Nephron (organoid): ENCODE measurements at regions not wholly inside any gene's neighbourhood (a gene's known extent, or its start where the extent isn't known, plus 50 kb on each side); places are given as distances from the start of the nearest gene placed in this dataset.

Source experiments
- H3K27ac Mint-ChIP-seq, 3 experiments: 2 replicates each; pipeline ENCODE4 v1.8.0; 2020; ENCODE audit warnings: mixed read lengths in 3 of 3, mild to moderate bottlenecking in 2 of 3, moderate library complexity in 1 of 3
- H3K27me3 Mint-ChIP-seq: 2 replicates; pipeline ENCODE4 v1.8.0; 2021; ENCODE audit warnings: low read depth, mild to moderate bottlenecking, moderate library complexity, mixed read lengths
- H3K36me3 Mint-ChIP-seq: 2 replicates; pipeline ENCODE4 v1.8.0; 2020; ENCODE audit warnings: low read depth, mixed read lengths
- H3K4me1 Mint-ChIP-seq: 2 replicates; pipeline ENCODE4 v1.8.0; 2020; ENCODE audit warnings: mixed read lengths
- H3K4me3 Mint-ChIP-seq, 3 experiments: 2 replicates each; pipeline ENCODE4 v1.8.0; 2020; ENCODE audit warnings: mild to moderate bottlenecking in 3 of 3, mixed read lengths in 3 of 3, moderate library complexity in 2 of 3
- H3K9me3 Mint-ChIP-seq: 2 replicates; pipeline ENCODE4 v1.8.0; 2020; ENCODE audit warnings: mixed read lengths
- CTCF ChIP-seq, 3 experiments: fragments of 200-600 bp; sonication (generic); IDR thresholded peaks; one replicate each; pipeline ENCODE4 v1.5.0; 2021; ENCODE audit warnings: antibody characterized with exemption in 3 of 3; ENCODE audit not compliant: unreplicated experiment in 3 of 3

DNA sequence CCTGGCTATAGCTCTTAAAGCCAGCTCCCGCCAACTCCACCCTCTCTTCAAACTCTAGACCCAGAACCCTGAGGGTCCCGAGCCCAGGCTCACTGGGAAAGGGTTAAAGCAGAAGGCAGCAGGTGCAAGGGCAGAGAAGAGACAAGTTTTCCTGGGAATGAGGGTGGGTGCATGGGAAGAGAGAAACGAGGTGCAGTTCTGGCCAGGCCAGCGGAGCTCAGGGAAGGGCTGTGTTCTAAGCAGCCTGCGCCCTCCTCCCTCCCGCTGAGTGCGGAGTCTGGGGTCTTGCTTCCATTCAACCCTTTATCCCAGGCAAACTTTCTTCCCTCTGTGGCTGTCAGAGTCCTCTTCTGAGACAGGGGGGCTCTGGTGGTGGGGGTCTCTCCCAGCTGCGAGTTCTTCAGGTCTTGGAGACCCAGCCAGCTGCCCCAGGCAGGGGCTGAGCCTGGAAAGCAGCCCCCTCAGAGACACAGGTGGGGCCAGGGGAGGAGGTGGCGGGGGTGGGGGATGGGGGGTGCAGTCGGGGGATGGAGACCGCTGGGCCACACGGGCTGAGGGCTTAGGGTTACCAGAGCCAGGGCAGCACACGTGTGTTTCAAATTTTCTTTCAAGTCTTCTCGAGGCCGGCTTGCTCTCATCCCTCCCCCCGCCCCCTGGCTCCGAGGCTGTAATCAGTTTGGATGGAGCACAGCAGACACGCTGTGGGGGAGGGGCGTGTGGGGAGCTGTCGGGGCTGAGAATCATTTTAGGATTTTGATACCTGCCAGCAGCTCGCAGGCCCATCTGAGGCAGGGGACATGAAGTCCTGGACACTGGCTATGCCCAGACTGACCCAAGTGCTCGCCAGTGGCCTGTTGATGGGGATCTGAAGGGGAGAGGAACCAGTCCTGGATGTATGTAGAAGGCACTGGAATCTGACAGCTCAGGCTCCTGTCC lies 169.6 kb upstream of the SMIM23 start:
- peak overlapping the region in 2 of 3 experiments; percentile 23 to 69 for H3K27ac Mint-ChIP-seq
- no peak overlapping the region for H3K4me3 Mint-ChIP-seq
- no peak for TF ChIP-seq CTCF (IDR thresholded peaks at IDR 0.05; ENCODE audit: unreplicated experiment in 3 of 3)
- no peaks in the 10 kb centered on the region for H3K9me3 Mint-ChIP-seq
- H3K36me3 Mint-ChIP-seq, result no peaks in the 10 kb centered on the region
- H3K4me1 Mint-ChIP-seq, result peaks cover 25% of the 10 kb centered on the region
- H3K27me3 Mint-ChIP-seq, result peaks cover 32% of the 10 kb centered on the region

- peaks cover 40% of the 10 kb centered on the region for H3K27me3 Mint-ChIP-seq
- no peak overlapping the region for H3K27ac Mint-ChIP-seq
- H3K36me3 Mint-ChIP-seq, result no peaks in the 10 kb centered on the region
- no peaks in the 10 kb centered on the region for H3K9me3 Mint-ChIP-seq
- TF ChIP-seq CTCF (IDR thresholded peaks at IDR 0.05; ENCODE audit: unreplicated experiment in 3 of 3), result no peak
- H3K4me1 Mint-ChIP-seq, result peaks cover 19% of the 10 kb centered on the region
- no peak overlapping the region for H3K4me3 Mint-ChIP-seq
Measured at GRCh38 chr5:171617266-171617665, 168.4 kb upstream of the SMIM23 start.

DNA sequence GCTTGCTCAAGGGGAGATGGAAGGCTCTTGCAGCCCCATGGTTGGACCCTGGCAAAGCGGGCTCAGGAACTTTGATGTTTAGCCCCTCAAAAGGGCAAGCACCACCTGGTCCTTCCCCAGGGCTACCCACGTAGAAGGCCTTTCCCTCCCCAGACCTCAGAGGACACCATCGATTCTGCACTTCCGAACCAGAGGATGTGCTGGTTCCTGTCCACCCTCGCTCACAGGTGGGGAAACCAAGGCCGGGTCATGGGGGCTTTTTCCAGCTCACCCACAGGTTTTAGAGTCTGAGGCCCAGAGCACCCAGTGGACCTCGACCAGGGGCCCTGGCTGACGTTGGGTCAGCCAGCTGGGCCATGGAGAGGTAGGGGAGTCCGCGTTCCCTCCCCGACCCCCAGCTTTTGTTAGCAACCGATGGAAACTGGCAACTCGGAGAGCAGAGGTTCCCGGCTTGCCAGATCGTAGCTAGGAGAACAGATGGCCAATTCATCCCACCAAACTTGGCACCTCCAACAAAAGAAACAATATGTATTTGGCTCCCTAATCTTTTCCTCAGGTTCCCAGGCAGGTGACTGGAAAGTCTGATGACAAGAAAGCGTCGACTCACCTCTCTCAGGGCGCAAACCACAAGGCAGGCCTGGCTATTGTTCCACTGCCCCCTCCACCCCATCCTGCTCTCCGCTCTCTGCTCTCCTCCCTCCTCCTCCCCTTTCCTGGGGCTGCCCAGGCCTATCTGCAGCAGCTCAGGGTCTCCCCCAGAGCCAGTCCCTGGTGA lies 167.6 kb upstream of the SMIM23 start:
- Mint-ChIP-seq H3K27me3 (peaks cover 42% of the 10 kb centered on the region), H3K36me3 (no peaks in the 10 kb centered on the region)
- TF ChIP-seq CTCF (IDR thresholded peaks at IDR 0.05; ENCODE audit: unreplicated experiment in 3 of 3), result no peak

GRCh38 chr5:171619196-171619595 lies 166.4 kb upstream of the SMIM23 start:
- no peak overlapping the region for H3K4me3 Mint-ChIP-seq
- no peak for TF ChIP-seq CTCF (IDR thresholded peaks at IDR 0.05; ENCODE audit: unreplicated experiment in 3 of 3)
- H3K36me3 Mint-ChIP-seq, result no peaks in the 10 kb centered on the region
- no peaks in the 10 kb centered on the region for H3K9me3 Mint-ChIP-seq
- H3K4me1 Mint-ChIP-seq, result peaks cover 22% of the 10 kb centered on the region
- H3K27ac Mint-ChIP-seq, result no peak overlapping the region
- peaks cover 38% of the 10 kb centered on the region for H3K27me3 Mint-ChIP-seq

More for the DNA sequence above, 167.6 kb upstream of the SMIM23 start:
- Mint-ChIP-seq H3K4me1 (peaks cover 21% of the 10 kb centered on the region), H3K9me3 (no peaks in the 10 kb centered on the region), H3K4me3 (no peak overlapping the region), H3K27ac (no peak overlapping the region)

DNA sequence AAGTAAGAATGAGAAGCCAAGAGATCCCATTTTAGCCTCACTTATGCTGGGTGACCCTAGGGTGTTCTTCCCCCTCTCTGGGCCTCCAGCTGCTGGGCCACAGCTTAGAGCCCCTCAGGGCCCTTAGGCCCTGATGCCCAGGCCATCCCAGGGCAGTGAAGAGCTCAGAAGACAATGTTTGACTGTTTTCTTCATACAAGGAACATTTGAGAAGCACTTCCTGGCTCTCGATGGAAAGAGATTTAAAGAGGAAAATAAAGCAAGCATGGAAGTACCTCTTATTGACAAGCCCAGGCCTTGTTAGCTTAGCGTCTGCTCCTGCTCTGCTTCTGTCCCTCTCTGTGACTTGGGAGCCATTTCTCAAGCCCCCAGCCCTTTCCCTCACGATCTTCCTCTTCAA lies 165.9 kb upstream of the SMIM23 start:
- Mint-ChIP-seq H3K27ac (no peak overlapping the region), H3K9me3 (no peaks in the 10 kb centered on the region), H3K4me3 (no peak overlapping the region), H3K4me1 (peaks cover 26% of the 10 kb centered on the region), H3K27me3 (peaks cover 43% of the 10 kb centered on the region), H3K36me3 (no peaks in the 10 kb centered on the region)
- no peak for TF ChIP-seq CTCF (IDR thresholded peaks at IDR 0.05; ENCODE audit: unreplicated experiment in 3 of 3)
